Spleen (tissue), 11 donors: ENCODE measurements at regions not wholly inside any gene's neighbourhood (a gene's known extent, or its start where the extent isn't known, plus 50 kb on each side); places are given as distances from the start of the nearest gene placed in this dataset.
"Not testable (repeated sequence)": the region's sequence is repeated elsewhere in the genome, so short reads cannot be mapped to it uniquely, and the experiment has no call there.

ENCODE experiments used
- DNase-seq: peaks from one replicate; pipeline ENCODE4 v3.0.0-alpha.2; 2020
- H3K27ac ChIP-seq, 8 donors: fragments of 200-600 bp; sonication (generic) in 7 of 8; 1 replicate in 4 of 8; 2 replicates in 4 of 8; pipeline versions ENCODE4 v1.5.0 to v1.8.0; 2016 to 2021; ENCODE audit warnings: inconsistent platforms in 4 of 8, mild to moderate bottlenecking in 4 of 8, moderate library complexity in 1 of 8
- H3K27me3 ChIP-seq, 7 donors: fragments of 200-600 bp; sonication (generic) in 6 of 7; replicated peaks in 1 of 7; 1 replicate in 4 of 7; 2 replicates in 3 of 7; pipeline versions ENCODE4 v1.5.0 to v1.8.0; 2016 to 2021; ENCODE audit warnings: inconsistent platforms in 3 of 7, mild to moderate bottlenecking in 1 of 7
- H3K36me3 ChIP-seq, 6 donors: fragments of 200-600 bp; sonication (generic) in 5 of 6; 1 replicate in 4 of 6; 2 replicates in 2 of 6; pipeline versions ENCODE4 v1.5.0 to v1.8.0; 2016 to 2021; ENCODE audit warnings: inconsistent platforms in 2 of 6
- H3K4me1 ChIP-seq, 6 donors: fragments of 200-600 bp; sonication (generic) in 5 of 6; 1 replicate in 3 of 6; 2 replicates in 3 of 6; pipeline versions ENCODE4 v1.5.0 to v1.8.0; 2016 to 2021; ENCODE audit warnings: inconsistent platforms in 3 of 6
- H3K4me3 ChIP-seq, 8 donors: fragments of 200-600 bp; sonication (generic) in 7 of 8; 1 replicate in 4 of 8; 2 replicates in 4 of 8; pipeline versions ENCODE4 v1.5.0 to v1.8.0; 2016 to 2021; ENCODE audit warnings: inconsistent platforms in 4 of 8, mild to moderate bottlenecking in 4 of 8, moderate library complexity in 2 of 8
- H3K9me3 ChIP-seq, 8 donors: fragments of 200-600 bp; sonication (generic) in 7 of 8; 1 replicate in 4 of 8; 2 replicates in 4 of 8; pipeline versions ENCODE4 v1.5.0 to v1.8.0; 2016 to 2021; ENCODE audit warnings: inconsistent platforms in 4 of 8
- CTCF ChIP-seq, 11 experiments: fragments of 200-600 bp in 7 of 11; fragments of 450-650 bp in 4 of 11; sonication (generic) in 4 of 11; IDR thresholded peaks in 8 of 11; conservative IDR thresholded peaks in 3 of 11; 1 replicate in 7 of 11; 2 replicates in 4 of 11; pipeline versions ENCODE4 v1.4.0 to v1.8.0; 2016 to 2021; ENCODE audit warnings: antibody characterized with exemption in 11 of 11, inconsistent platforms in 4 of 11, mild to moderate bottlenecking in 1 of 11
- POLR2A ChIP-seq, 3 donors: fragments of 450-650 bp; IDR thresholded peaks; one replicate each; pipeline ENCODE4 v1.5.1; 2017; ENCODE audit warnings: antibody characterized with exemption in 3 of 3, mild to moderate bottlenecking in 1 of 3
- POLR2AphosphoS5 ChIP-seq, 3 donors: sonication (generic); formaldehyde crosslinking; IDR thresholded peaks; one replicate each; pipeline ENCODE4 v1.5.1; 2017; ENCODE audit warnings: antibody characterized with exemption in 3 of 3
- WGBS, 5 donors: extraction: QIAGEN DNeasy Blood & Tissue Kit in 3 of 5; methylation state at CpG; one replicate each; pipeline versions ENCODE4 v1.1.5 to v1.1.7; 2013 to 2018; 5-methylcytosine and 5-hydroxymethylcytosine counted together
- intact Hi-C: fragments of 100-400 bp; cut with DNase I; formaldehyde crosslinking; loops from one replicate; pipeline ENCODE4 v1.15.0; 2023; ENCODE audit warnings: low total_unique reads
- donor health status: healthy with polysubstance abuse.
- donor health status: DM: no; HTN: no; CAD: no; lungs with moderate emphysema.
- donor health status: DM: no; HTN: no; CAD: no.
- donor health status: Bipolar disorder and iron deficiency.
- donor health status: healthy.
- donor health status: DM: no; HTN: no; CAD: no.
- donor health status: DM: yes; HTN: yes; CAD: no.

DNA sequence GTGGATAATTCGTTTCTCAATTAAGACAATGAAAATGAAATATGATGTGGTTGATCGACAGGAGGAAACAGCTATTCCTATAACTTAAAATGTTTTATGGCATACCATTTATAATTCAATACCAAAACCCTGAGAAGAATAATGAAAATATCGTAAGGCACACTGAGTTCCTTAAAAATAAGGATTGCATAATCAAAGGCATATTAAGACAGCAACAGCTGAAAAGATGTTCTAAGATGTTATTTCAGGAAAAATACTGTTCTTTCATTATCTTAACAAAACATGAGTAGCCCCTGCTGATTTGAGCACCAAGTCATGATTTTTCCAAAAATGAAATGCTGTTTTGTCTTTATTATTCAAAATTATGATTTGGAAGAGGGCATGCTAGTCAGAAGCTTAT, 189.4 kb upstream of the ALG10 start:
- 50 to 86% (median 67%) methylated on average over 3 of the region's 3 CpGs for WGBS, 5 donors
- DNase-seq = no peak

GRCh38 chr12:33834672-33835071, 187.6 kb upstream of the ALG10 start:
- no peak for TF ChIP-seq POLR2AphosphoS5 (IDR thresholded peaks at IDR 0.05)
- Histone ChIP-seq H3K27me3 (no peaks in the 10 kb centered on the region), H3K36me3 (no peaks in the 10 kb centered on the region), H3K9me3 (peaks cover 0 to 14% (median 0%) of the 10 kb centered on the region in 8 donors), H3K27ac (no peak overlapping the region), H3K4me1 (no peaks in the 10 kb centered on the region), H3K4me3 (no peak overlapping the region)
- 90 to 97% (median 92%) methylated on average over 1 of the region's 1 CpG for WGBS, 5 donors
- intact Hi-C loops = no loop called here
- DNase-seq = no peak

More for the DNA sequence above, 189.4 kb upstream of the ALG10 start:
- Histone ChIP-seq H3K36me3 (no peaks in the 10 kb centered on the region), H3K9me3 (peaks cover 0 to 8% (median 0%) of the 10 kb centered on the region in 8 donors), H3K4me1 (no peaks in the 10 kb centered on the region), H3K4me3 (no peak overlapping the region), H3K27me3 (no peaks in the 10 kb centered on the region), H3K27ac (no peak overlapping the region)
- TF ChIP-seq POLR2A (IDR thresholded peaks at IDR 0.05) = no peak
- no peak for TF ChIP-seq CTCF (IDR thresholded peaks at IDR 0.05 in 8 of 11, conservative IDR thresholded peaks at IDR 0.05 in 3 of 11)
- no peak for TF ChIP-seq POLR2AphosphoS5 (IDR thresholded peaks at IDR 0.05)
- intact Hi-C loops = no loop called here

DNA sequence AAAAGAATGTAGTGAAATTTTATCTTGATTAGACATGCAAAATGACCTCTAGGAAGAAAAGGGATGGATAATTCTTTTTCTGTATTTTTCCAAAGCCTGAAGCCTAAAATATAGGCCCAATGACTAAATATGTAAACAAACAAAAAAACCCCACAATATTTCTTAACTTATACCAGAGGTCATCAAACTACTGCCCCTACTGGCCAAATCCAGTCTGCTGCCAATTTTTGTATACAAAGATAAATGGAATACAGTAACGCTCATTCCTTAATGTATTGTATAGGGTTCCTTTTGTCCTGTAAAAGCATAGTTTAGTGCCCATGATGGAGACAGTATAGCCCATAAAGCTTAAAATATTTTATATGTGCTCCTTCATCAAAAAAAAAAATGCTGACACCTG, 145.7 kb upstream of the ALG10 start:
- Histone ChIP-seq H3K27ac (no peak overlapping the region), H3K36me3 (no peaks in the 10 kb centered on the region), H3K4me1 (no peaks in the 10 kb centered on the region), H3K9me3 (peaks cover 0 to 37% (median 31%) of the 10 kb centered on the region in 8 donors), H3K4me3 (no peak overlapping the region), H3K27me3 (no peaks in the 10 kb centered on the region)
- intact Hi-C loops = no loop called here
- TF ChIP-seq POLR2AphosphoS5 (IDR thresholded peaks at IDR 0.05) (no peak), POLR2A (IDR thresholded peaks at IDR 0.05) (no peak), CTCF (IDR thresholded peaks at IDR 0.05 in 8 of 11, conservative IDR thresholded peaks at IDR 0.05 in 3 of 11) (no peak)
- WGBS, 5 donors = 47 to 100% (median 91%) methylated on average over 1 of the region's 1 CpG
- no peak for DNase-seq

GRCh38 chr12:33892425-33892824, 129.9 kb upstream of the ALG10 start:
- no peak for DNase-seq
- 68 to 81% (median 78%) methylated on average over 3 of the region's 3 CpGs for WGBS, 5 donors
- Histone ChIP-seq H3K27ac (no peak overlapping the region), H3K4me3 (no peak overlapping the region), H3K9me3 (peaks cover 0 to 15% (median 0%) of the 10 kb centered on the region in 8 donors), H3K36me3 (no peaks in the 10 kb centered on the region), H3K27me3 (no peaks in the 10 kb centered on the region), H3K4me1 (no peaks in the 10 kb centered on the region)
- intact Hi-C loops = no loop called here
- TF ChIP-seq POLR2AphosphoS5 (IDR thresholded peaks at IDR 0.05) (no peak), POLR2A (IDR thresholded peaks at IDR 0.05) (no peak), CTCF (IDR thresholded peaks at IDR 0.05 in 8 of 11, conservative IDR thresholded peaks at IDR 0.05 in 3 of 11) (no peak)

DNA sequence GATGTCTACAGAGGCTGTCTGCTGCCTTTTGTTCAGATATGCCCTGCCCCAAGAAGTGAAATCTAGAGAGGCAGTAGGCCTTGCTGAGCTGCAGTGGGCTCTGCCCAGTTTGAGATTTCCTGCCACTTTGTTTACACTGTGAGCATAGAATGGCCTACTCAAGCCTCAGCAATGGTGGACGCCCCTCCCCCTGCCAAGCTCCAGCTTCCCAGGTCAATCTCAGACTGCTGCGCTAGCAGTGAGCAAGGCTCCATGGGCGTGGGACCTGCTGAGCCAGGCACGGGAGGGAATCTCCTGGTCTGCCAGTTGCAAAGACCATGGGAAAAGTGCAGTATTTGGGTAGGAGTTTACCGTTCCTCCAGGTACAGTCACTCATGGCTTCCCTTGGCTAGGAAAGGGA, 101.8 kb upstream of the ALG10 start:
- H3K36me3 ChIP-seq, DNase-seq, H3K4me1 ChIP-seq, H3K27ac ChIP-seq, intact Hi-C loops, H3K27me3 ChIP-seq, H3K4me3 ChIP-seq: not testable (repeated sequence)
- peaks cover 0 to 50% (median 25%) of the 10 kb centered on the region in 8 donors for H3K9me3 ChIP-seq
- WGBS, 5 donors = 57 to 91% (median 82%) methylated on average over 1 to 5 of the region's 5 CpGs
